GM18870 (cell line): ENCODE measurements at regions not wholly inside any gene's neighbourhood (a gene's known extent, or its start where the extent isn't known, plus 50 kb on each side); places are given as distances from the start of the nearest gene placed in this dataset.

Source experiments
- ATAC-seq: cut with Tn5 transposase; IDR thresholded peaks from one replicate; pipeline ENCODE4 v1.9.1; 2021; ENCODE audit warnings: moderate library complexity; ENCODE audit not compliant: unreplicated experiment

GRCh38 chr4:3852309-3852708, 86.1 kb downstream of the ADRA2C start:
- ATAC-seq = no peak

GRCh38 chr4:3852711-3853110, 86.5 kb downstream of the ADRA2C start:
- ATAC-seq = no peak

- no peak for ATAC-seq
These were observed 87.3 kb downstream of the ADRA2C start for GRCh38 chr4:3853388-3854035.

- no peak for ATAC-seq
These were observed 88.5 kb downstream of the ADRA2C start for GRCh38 chr4:3854661-3855060.

- no peak for ATAC-seq
These were observed 89.5 kb downstream of the ADRA2C start for GRCh38 chr4:3855646-3856045.

- no peak for ATAC-seq
These were observed 90.5 kb downstream of the ADRA2C start for GRCh38 chr4:3856604-3857204.

GRCh38 chr4:3857269-3857926, 91.2 kb downstream of the ADRA2C start:
- no peak for ATAC-seq

- ATAC-seq = no peak
These were observed 92.0 kb downstream of the ADRA2C start for GRCh38 chr4:3858046-3858730.

GRCh38 chr4:3858765-3859388, 92.7 kb downstream of the ADRA2C start:
- ATAC-seq = no peak

- ATAC-seq = no peak
These were observed 93.4 kb downstream of the ADRA2C start for GRCh38 chr4:3859571-3859970.

- no peak for ATAC-seq
These were observed 94.1 kb downstream of the ADRA2C start for GRCh38 chr4:3860061-3860912.

- ATAC-seq = no peak
These were observed 94.9 kb downstream of the ADRA2C start for GRCh38 chr4:3860913-3861636.

GRCh38 chr4:3861720-3862639, 95.8 kb downstream of the ADRA2C start:
- ATAC-seq = no peak

GRCh38 chr4:3862640-3863420, 96.6 kb downstream of the ADRA2C start:
- no peak for ATAC-seq

- ATAC-seq = no peak
These were observed 97.9 kb downstream of the ADRA2C start for GRCh38 chr4:3863841-3864741.

GRCh38 chr4:3864742-3865721, 98.8 kb downstream of the ADRA2C start:
- no peak for ATAC-seq
